Thyroid gland (tissue), 4 donors: ENCODE measurements at regions not wholly inside any gene's neighbourhood (a gene's known extent, or its start where the extent isn't known, plus 50 kb on each side); places are given as distances from the start of the nearest gene placed in this dataset.

Experiments
- DNase-seq, 2 donors: peaks; one replicate each; pipeline ENCODE4 v3.0.0-alpha.2; 2019
- H3K27ac ChIP-seq, 3 donors: fragments of 200-600 bp; sonication (generic); 1 replicate in 2 of 3; 2 replicates in 1 of 3; pipeline ENCODE4 v1.5.1; 2016 to 2019; ENCODE audit warnings: mild to moderate bottlenecking in 1 of 3, moderate library complexity in 1 of 3
- H3K27me3 ChIP-seq: fragments of 200-600 bp; sonication (generic); one replicate; pipeline ENCODE4 v1.5.1; 2019
- H3K36me3 ChIP-seq, 2 donors: fragments of 200-600 bp; sonication (generic); one replicate each; pipeline ENCODE4 v1.5.1; 2016 to 2019
- H3K4me1 ChIP-seq, 2 donors: fragments of 200-600 bp; sonication (generic); one replicate each; pipeline ENCODE4 v1.5.1; 2017 to 2019
- H3K4me3 ChIP-seq, 3 donors: fragments of 200-600 bp; sonication (generic); replicated peaks in 1 of 3; 1 replicate in 2 of 3; 2 replicates in 1 of 3; pipeline ENCODE4 v1.5.1; 2016; ENCODE audit warnings: mild to moderate bottlenecking in 1 of 3
- H3K9me3 ChIP-seq: fragments of 200-600 bp; sonication (generic); one replicate; pipeline ENCODE4 v1.5.1; 2017
- POLR2A ChIP-seq, 2 donors: fragments of 450-650 bp; IDR thresholded peaks; one replicate each; pipeline ENCODE4 v1.6.1; 2017; ENCODE audit warnings: antibody characterized with exemption in 2 of 2, mild to moderate bottlenecking in 2 of 2, moderate library complexity in 1 of 2
- WGBS, 2 donors: methylation state at CpG; one replicate each; pipeline ENCODE4 v1.1.5; 2017; 5-methylcytosine and 5-hydroxymethylcytosine counted together
- intact Hi-C: fragments of 100-400 bp; cut with DNase I; formaldehyde crosslinking; loops from one replicate; pipeline ENCODE4 v1.15.1; 2023
- TF ChIP-seq, protein P1 (sequence below), 6 experiments: fragments of 200-600 bp in 3 of 6; fragments of 450-650 bp in 3 of 6; sonication (generic) in 3 of 6; IDR thresholded peaks; one replicate each; pipeline ENCODE4 v1.5.1; 2016 to 2019; ENCODE audit warnings: antibody characterized with exemption in 6 of 6, mild to moderate bottlenecking in 2 of 6, inconsistent platforms in 1 of 6, moderate library complexity in 1 of 6

DNA sequence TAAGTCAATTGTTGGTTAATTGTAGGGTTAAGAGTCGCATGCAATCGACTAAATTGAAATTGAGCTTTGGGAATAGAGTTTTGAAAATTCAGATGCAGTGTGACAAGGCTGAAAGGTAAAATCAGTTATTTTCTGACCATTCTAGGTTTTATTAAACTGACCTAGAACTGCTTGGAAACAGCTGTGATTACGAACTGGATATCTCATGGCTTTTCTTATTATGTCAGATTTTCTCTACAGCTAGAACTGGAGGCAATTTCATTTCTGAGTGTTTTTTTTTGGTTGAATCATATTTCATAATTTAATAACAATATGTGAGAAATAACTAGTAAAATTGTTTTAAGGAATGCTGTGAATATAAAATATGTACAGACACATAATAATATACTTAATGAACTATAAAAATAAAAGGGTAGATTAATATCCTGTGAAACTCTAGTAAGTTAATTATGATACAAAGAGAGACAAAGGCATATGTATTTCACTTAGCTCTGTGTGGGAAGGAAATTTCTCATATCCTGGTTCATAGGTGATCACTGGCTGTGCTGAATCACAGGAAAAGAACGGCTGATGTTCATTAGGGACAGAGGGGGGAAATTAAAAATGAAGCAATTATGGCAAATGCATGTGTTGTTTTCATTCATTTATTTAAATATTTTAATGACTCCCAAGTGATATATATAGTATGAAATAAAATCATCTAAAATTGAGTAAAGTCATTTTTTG is 403.2 kb downstream of the ZIC1 start:
- no peaks in the 10 kb centered on the region for H3K27me3 ChIP-seq
- no peak for DNase-seq
- no peak overlapping the region for H3K27ac ChIP-seq
- WGBS, 2 donors = 75 to 83% methylated on average over 4 of the region's 4 CpGs
- H3K36me3 ChIP-seq = no peaks in the 10 kb centered on the region
- intact Hi-C loops = no loop called here
- H3K9me3 ChIP-seq = no peaks in the 10 kb centered on the region
- TF ChIP-seq, protein P1, sequence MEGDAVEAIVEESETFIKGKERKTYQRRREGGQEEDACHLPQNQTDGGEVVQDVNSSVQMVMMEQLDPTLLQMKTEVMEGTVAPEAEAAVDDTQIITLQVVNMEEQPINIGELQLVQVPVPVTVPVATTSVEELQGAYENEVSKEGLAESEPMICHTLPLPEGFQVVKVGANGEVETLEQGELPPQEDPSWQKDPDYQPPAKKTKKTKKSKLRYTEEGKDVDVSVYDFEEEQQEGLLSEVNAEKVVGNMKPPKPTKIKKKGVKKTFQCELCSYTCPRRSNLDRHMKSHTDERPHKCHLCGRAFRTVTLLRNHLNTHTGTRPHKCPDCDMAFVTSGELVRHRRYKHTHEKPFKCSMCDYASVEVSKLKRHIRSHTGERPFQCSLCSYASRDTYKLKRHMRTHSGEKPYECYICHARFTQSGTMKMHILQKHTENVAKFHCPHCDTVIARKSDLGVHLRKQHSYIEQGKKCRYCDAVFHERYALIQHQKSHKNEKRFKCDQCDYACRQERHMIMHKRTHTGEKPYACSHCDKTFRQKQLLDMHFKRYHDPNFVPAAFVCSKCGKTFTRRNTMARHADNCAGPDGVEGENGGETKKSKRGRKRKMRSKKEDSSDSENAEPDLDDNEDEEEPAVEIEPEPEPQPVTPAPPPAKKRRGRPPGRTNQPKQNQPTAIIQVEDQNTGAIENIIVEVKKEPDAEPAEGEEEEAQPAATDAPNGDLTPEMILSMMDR (IDR thresholded peaks at IDR 0.05) = no peak
- no peak for TF ChIP-seq POLR2A (IDR thresholded peaks at IDR 0.05)
- no peaks in the 10 kb centered on the region for H3K4me1 ChIP-seq
- H3K4me3 ChIP-seq = no peak overlapping the region

DNA sequence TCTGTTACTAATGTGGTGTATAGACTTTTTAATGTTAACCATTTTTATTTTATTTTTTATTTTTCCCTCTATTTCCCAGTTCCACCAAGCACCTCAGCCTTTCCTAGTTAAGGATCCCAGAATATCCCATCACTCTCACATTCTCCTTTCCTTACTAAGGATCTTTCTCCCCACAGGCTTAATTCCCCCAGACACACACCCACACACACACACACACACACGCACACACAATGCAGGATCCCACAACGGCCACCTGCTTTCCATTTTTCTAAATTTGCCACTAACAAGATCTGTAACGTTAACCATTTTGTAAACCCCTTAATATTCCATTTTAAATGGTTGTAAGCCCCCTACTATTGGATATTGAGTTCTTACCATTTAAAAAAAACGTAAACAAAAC is 404.1 kb downstream of the ZIC1 start:
- 76 to 81% methylated on average over 4 of the region's 4 CpGs for WGBS, 2 donors
- Histone ChIP-seq H3K27ac (no peak overlapping the region), H3K36me3 (no peaks in the 10 kb centered on the region), H3K9me3 (no peaks in the 10 kb centered on the region), H3K27me3 (no peaks in the 10 kb centered on the region), H3K4me1 (no peaks in the 10 kb centered on the region), H3K4me3 (no peak overlapping the region)
- DNase-seq = no peak
- intact Hi-C loops = no loop called here
- TF ChIP-seq, protein P1 (IDR thresholded peaks at IDR 0.05) = no peak
- no peak for TF ChIP-seq POLR2A (IDR thresholded peaks at IDR 0.05)

DNA sequence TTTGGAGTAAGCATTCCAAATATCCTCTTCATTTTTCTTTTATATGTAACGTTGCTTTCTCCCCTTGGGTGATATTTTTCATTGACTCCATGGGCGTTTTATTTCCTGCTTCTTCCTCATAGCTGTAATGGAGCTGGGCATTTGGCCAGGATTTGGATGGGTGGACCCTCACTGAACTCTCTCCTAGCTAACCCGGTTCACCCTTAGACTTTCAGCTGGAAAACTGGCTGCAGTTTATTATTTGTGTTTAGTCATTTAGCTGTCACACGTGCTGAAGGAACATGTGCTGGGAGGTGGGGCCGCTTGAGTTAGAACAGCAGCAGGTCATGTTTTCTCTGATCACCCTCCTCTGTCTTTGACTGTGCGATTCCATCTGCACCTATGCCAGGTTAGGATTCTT is 407.6 kb downstream of the ZIC1 start:
- TF ChIP-seq POLR2A (IDR thresholded peaks at IDR 0.05) = no peak
- TF ChIP-seq, protein P1 (IDR thresholded peaks at IDR 0.05) = no peak
- Histone ChIP-seq H3K27ac (no peak overlapping the region), H3K4me1 (no peaks in the 10 kb centered on the region), H3K36me3 (no peaks in the 10 kb centered on the region), H3K9me3 (no peaks in the 10 kb centered on the region), H3K4me3 (no peak overlapping the region), H3K27me3 (no peaks in the 10 kb centered on the region)
- intact Hi-C loops = no loop called here
- peak; percentile 8 to 13 for DNase-seq
- 20 to 43% methylated on average over 6 of the region's 6 CpGs for WGBS, 2 donors

DNA sequence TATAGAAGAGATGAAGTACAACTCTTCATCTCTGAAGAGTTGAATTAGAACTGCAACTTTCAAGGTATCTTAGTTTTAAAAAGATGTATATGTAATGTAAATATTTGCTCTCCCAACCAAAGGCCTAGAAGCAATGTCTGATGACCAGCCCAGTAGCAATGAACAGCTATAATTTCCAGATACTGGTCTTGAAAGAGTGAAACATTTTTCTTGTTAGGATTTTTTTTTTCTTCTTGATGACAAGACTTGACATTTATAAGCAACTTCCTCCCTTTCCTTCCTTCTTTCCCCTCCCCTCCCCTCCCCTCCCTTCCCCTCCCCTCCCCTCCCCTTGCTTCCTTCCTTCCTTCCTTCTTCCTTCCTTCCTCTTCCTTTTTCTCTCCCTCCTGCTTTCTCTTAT is 423.4 kb downstream of the ZIC1 start:
- Histone ChIP-seq H3K36me3 (no peaks in the 10 kb centered on the region), H3K4me1 (no peaks in the 10 kb centered on the region), H3K4me3 (no peak overlapping the region), H3K9me3 (no peaks in the 10 kb centered on the region), H3K27me3 (no peaks in the 10 kb centered on the region), H3K27ac (no peak overlapping the region)
- TF ChIP-seq, protein P1 (IDR thresholded peaks at IDR 0.05) = no peak
- no peak for TF ChIP-seq POLR2A (IDR thresholded peaks at IDR 0.05)
- intact Hi-C loops = no loop called here
- no peak for DNase-seq

DNA sequence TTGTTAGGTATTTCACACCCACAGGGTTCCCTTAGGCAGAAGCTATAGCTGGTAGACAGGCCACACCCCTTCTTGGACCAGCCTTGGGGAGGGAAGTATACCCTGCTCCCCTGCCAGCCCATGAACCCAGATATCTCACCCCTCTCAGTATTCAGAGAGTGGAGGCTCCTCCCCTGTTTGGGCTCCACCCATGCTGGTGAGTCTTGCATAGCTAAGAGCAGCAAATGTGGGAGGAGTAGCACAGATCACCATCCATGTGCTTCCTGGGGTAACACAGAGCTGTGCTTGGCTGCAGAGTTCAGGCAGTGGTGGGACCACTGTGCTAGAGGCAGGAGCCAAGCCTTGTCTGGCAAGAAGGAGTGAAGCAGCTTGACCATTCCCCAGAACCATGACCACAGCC is 427.2 kb downstream of the ZIC1 start:
- TF ChIP-seq, protein P1 (IDR thresholded peaks at IDR 0.05) = no peak
- TF ChIP-seq POLR2A (IDR thresholded peaks at IDR 0.05) = no peak
- no peaks in the 10 kb centered on the region for H3K4me1 ChIP-seq

More for the DNA sequence above, 427.2 kb downstream of the ZIC1 start:
- no peak for DNase-seq
- intact Hi-C loops = no loop called here
- Histone ChIP-seq H3K9me3 (no peaks in the 10 kb centered on the region), H3K36me3 (no peaks in the 10 kb centered on the region), H3K27ac (no peak overlapping the region), H3K27me3 (no peaks in the 10 kb centered on the region), H3K4me3 (no peak overlapping the region)
